Testis (tissue), 2 donors: ENCODE measurements at regions not wholly inside any gene's neighbourhood (a gene's known extent, or its start where the extent isn't known, plus 50 kb on each side); places are given as distances from the start of the nearest gene placed in this dataset.

Experiments used
- POLR2A ChIP-seq: fragments of 450-650 bp; IDR thresholded peaks from one replicate; pipeline ENCODE4 v1.6.1; 2017; ENCODE audit warnings: antibody characterized with exemption, mild to moderate bottlenecking, moderate library complexity
- TF ChIP-seq, protein P1 (sequence below), 3 experiments: fragments of 450-650 bp in 2 of 3; fragments of 200-600 bp in 1 of 3; sonication (generic) in 1 of 3; IDR thresholded peaks; one replicate each; pipeline ENCODE4 v1.5.1; 2016 to 2019; ENCODE audit warnings: antibody characterized with exemption in 3 of 3, mild to moderate bottlenecking in 2 of 3, moderate library complexity in 1 of 3

DNA sequence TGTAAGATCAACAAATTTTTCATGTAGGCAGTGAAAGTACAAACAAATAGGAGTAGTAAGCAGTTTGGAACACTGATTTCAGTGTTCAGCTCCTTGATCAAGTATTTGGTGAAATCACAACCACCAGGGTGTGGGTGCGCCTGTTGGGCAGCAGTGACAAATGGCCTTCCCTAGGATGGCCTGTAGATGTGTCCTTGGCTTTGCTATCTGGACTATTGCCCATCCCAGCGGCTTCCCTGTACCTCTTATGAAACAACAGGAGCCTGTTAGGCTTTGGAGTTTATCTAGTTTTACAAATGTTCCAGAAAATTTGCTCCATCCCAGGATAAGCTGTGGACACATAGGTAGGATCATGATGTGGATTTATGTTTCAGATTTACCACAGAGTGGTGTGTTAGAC, 216.8 kb upstream of the FAT1 start:
- TF ChIP-seq, protein P1, sequence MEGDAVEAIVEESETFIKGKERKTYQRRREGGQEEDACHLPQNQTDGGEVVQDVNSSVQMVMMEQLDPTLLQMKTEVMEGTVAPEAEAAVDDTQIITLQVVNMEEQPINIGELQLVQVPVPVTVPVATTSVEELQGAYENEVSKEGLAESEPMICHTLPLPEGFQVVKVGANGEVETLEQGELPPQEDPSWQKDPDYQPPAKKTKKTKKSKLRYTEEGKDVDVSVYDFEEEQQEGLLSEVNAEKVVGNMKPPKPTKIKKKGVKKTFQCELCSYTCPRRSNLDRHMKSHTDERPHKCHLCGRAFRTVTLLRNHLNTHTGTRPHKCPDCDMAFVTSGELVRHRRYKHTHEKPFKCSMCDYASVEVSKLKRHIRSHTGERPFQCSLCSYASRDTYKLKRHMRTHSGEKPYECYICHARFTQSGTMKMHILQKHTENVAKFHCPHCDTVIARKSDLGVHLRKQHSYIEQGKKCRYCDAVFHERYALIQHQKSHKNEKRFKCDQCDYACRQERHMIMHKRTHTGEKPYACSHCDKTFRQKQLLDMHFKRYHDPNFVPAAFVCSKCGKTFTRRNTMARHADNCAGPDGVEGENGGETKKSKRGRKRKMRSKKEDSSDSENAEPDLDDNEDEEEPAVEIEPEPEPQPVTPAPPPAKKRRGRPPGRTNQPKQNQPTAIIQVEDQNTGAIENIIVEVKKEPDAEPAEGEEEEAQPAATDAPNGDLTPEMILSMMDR (IDR thresholded peaks at IDR 0.05), result no peak
- no peak for TF ChIP-seq POLR2A
